Upper lobe of left lung (tissue), 6 donors: ENCODE measurements at regions not wholly inside any gene's neighbourhood (a gene's known extent, or its start where the extent isn't known, plus 50 kb on each side); places are given as distances from the start of the nearest gene placed in this dataset.

ENCODE experiments used
- ATAC-seq, 2 donors: fragments of 200-7000 bp; cut with Tn5 transposase; one replicate each; pipeline ENCODE4 v1.9.1; 2022; ENCODE audit warnings: mild to moderate bottlenecking in 2 of 2, moderate library complexity in 2 of 2; ENCODE audit not compliant: low FRiP score in 2 of 2
- DNase-seq, 2 donors: peaks; one replicate each; pipeline ENCODE4 v3.0.0-alpha.2; 2019 to 2020
- H3K27ac ChIP-seq, 4 donors: fragments of 200-600 bp; sonication (generic); one replicate each; pipeline ENCODE4 v1.5.1; 2016 to 2019
- H3K27me3 ChIP-seq, 4 donors: fragments of 200-600 bp; sonication (generic); one replicate each; pipeline ENCODE4 v1.5.1; 2017 to 2019
- H3K36me3 ChIP-seq, 4 donors: fragments of 200-600 bp; sonication (generic); one replicate each; pipeline ENCODE4 v1.5.1; 2016 to 2019
- H3K4me1 ChIP-seq, 4 donors: fragments of 200-600 bp; sonication (generic); one replicate each; pipeline ENCODE4 v1.5.1; 2018 to 2019
- H3K4me3 ChIP-seq, 4 donors: fragments of 200-600 bp; sonication (generic); one replicate each; pipeline ENCODE4 v1.5.1; 2017 to 2019; ENCODE audit warnings: mild to moderate bottlenecking in 2 of 4, moderate library complexity in 1 of 4
- H3K9me3 ChIP-seq, 4 donors: fragments of 200-600 bp; sonication (generic); one replicate each; pipeline ENCODE4 v1.5.1; 2018 to 2019
- CTCF ChIP-seq, 6 experiments: fragments of 450-650 bp in 4 of 6; fragments of 200-600 bp in 2 of 6; sonication (generic) in 2 of 6; IDR thresholded peaks; one replicate each; pipeline ENCODE4 v1.5.1; 2016 to 2019; ENCODE audit warnings: antibody characterized with exemption in 6 of 6
- EP300 ChIP-seq, 4 donors: sonication (generic); formaldehyde crosslinking; IDR thresholded peaks; one replicate each; pipeline ENCODE4 v1.5.1; 2017; ENCODE audit warnings: antibody characterized with exemption in 4 of 4, control low read depth in 2 of 4
- POLR2A ChIP-seq, 4 donors: fragments of 450-650 bp; IDR thresholded peaks; one replicate each; pipeline ENCODE4 v1.5.1; 2016 to 2017; ENCODE audit warnings: antibody characterized with exemption in 4 of 4, mild to moderate bottlenecking in 2 of 4
- POLR2AphosphoS5 ChIP-seq, 2 donors: sonication (generic); formaldehyde crosslinking; IDR thresholded peaks; one replicate each; pipeline ENCODE4 v1.5.1; 2017; ENCODE audit warnings: antibody characterized with exemption in 2 of 2
- whole genome bisulfite sequencing, 2 donors: methylation state at CpG; one replicate each; pipeline ENCODE4 v1.1.5; 2017 to 2018; 5-methylcytosine and 5-hydroxymethylcytosine counted together
- donor health status: DM: no; HTN: no; CAD: no; lungs with moderate emphysema.
- donor health status: DM: no; HTN: yes; CAD: no; lungs with severe emphysema.

- Histone ChIP-seq H3K36me3 (no peaks in the 10 kb centered on the region), H3K27ac (no peak overlapping the region), H3K4me3 (no peak overlapping the region), H3K9me3 (no peaks in the 10 kb centered on the region), H3K27me3 (no peaks in the 10 kb centered on the region), H3K4me1 (peaks cover 0 to 8% (median 0%) of the 10 kb centered on the region in 4 donors)
- no peak for DNase-seq
- TF ChIP-seq POLR2A (IDR thresholded peaks at IDR 0.05) (no peak), EP300 (IDR thresholded peaks at IDR 0.05) (no peak), POLR2AphosphoS5 (IDR thresholded peaks at IDR 0.05) (no peak), CTCF (IDR thresholded peaks at IDR 0.05) (no peak)
- peak in 1 of 2 donors; percentile 56 for ATAC-seq
- 42 to 43% methylated on average over 3 of the region's 3 CpGs for WGBS, 2 donors
Observed at GRCh38 chr6:24004062-24004461, 122.0 kb upstream of the NRSN1 start.

- Histone ChIP-seq H3K27ac (no peak overlapping the region), H3K27me3 (no peaks in the 10 kb centered on the region), H3K9me3 (no peaks in the 10 kb centered on the region), H3K36me3 (no peaks in the 10 kb centered on the region), H3K4me3 (no peak overlapping the region), H3K4me1 (peaks cover 0 to 8% (median 0%) of the 10 kb centered on the region in 4 donors)
- 47 to 66% methylated on average over 1 of the region's 1 CpG for WGBS, 2 donors
- DNase-seq, result no peak
- ATAC-seq, result no peak
- no peak for TF ChIP-seq POLR2AphosphoS5 (IDR thresholded peaks at IDR 0.05)
- no peak for TF ChIP-seq EP300 (IDR thresholded peaks at IDR 0.05)
- no peak for TF ChIP-seq POLR2A (IDR thresholded peaks at IDR 0.05)
- no peak for TF ChIP-seq CTCF (IDR thresholded peaks at IDR 0.05)
Observed at GRCh38 chr6:24004659-24005058, 121.4 kb upstream of the NRSN1 start.

- Histone ChIP-seq H3K36me3 (no peaks in the 10 kb centered on the region), H3K4me1 (peaks cover 0 to 8% (median 0%) of the 10 kb centered on the region in 4 donors), H3K4me3 (no peak overlapping the region), H3K27me3 (no peaks in the 10 kb centered on the region), H3K27ac (no peak overlapping the region), H3K9me3 (no peaks in the 10 kb centered on the region)
- no peak for ATAC-seq
- TF ChIP-seq POLR2AphosphoS5 (IDR thresholded peaks at IDR 0.05), result no peak
- TF ChIP-seq CTCF (IDR thresholded peaks at IDR 0.05), result no peak
- no peak for TF ChIP-seq EP300 (IDR thresholded peaks at IDR 0.05)
- TF ChIP-seq POLR2A (IDR thresholded peaks at IDR 0.05), result no peak
- no peak for DNase-seq
Observed at GRCh38 chr6:24006254-24006653, 119.8 kb upstream of the NRSN1 start.

GRCh38 chr6:24009319-24009718 is 116.7 kb upstream of the NRSN1 start:
- no peaks in the 10 kb centered on the region for H3K27me3 ChIP-seq
- ATAC-seq, result no peak
- no peak overlapping the region for H3K4me3 ChIP-seq
- no peaks in the 10 kb centered on the region for H3K4me1 ChIP-seq
- H3K9me3 ChIP-seq, result no peaks in the 10 kb centered on the region
- H3K27ac ChIP-seq, result no peak overlapping the region
- TF ChIP-seq EP300 (IDR thresholded peaks at IDR 0.05), result no peak
- no peak for TF ChIP-seq CTCF (IDR thresholded peaks at IDR 0.05)
- no peak for TF ChIP-seq POLR2AphosphoS5 (IDR thresholded peaks at IDR 0.05)
- no peak for TF ChIP-seq POLR2A (IDR thresholded peaks at IDR 0.05)
- no peak for DNase-seq
- WGBS, 2 donors, result 57 to 58% methylated on average over 4 of the region's 4 CpGs
- no peaks in the 10 kb centered on the region for H3K36me3 ChIP-seq

GRCh38 chr6:24010133-24010532 is 115.9 kb upstream of the NRSN1 start:
- H3K27ac ChIP-seq, result no peak overlapping the region
- H3K36me3 ChIP-seq, result no peaks in the 10 kb centered on the region
- 58 to 59% methylated on average over 3 of the region's 3 CpGs for WGBS, 2 donors
- no peaks in the 10 kb centered on the region for H3K9me3 ChIP-seq
- no peak for ATAC-seq
- H3K4me3 ChIP-seq, result no peak overlapping the region
- TF ChIP-seq EP300 (IDR thresholded peaks at IDR 0.05) (no peak), POLR2A (IDR thresholded peaks at IDR 0.05) (no peak), POLR2AphosphoS5 (IDR thresholded peaks at IDR 0.05) (no peak), CTCF (IDR thresholded peaks at IDR 0.05) (no peak)
- DNase-seq, result no peak
- no peaks in the 10 kb centered on the region for H3K4me1 ChIP-seq
- H3K27me3 ChIP-seq, result no peaks in the 10 kb centered on the region
